ENCODE measurements at regions not wholly inside any gene's neighbourhood (a gene's known extent, or its start where the extent isn't known, plus 50 kb on each side); places are given as distances from the start of the nearest gene placed in this dataset.

- no peak for DNase-seq (ENCODE audit: low spot score)
- in situ Hi-C loops (cut with HindIII; ENCODE audit: low sequenced_read_pairs), result no loop called here
These were observed 181.9 kb upstream of the ANO3 start for GRCh38 chr11:26150031-26150430.

DNA sequence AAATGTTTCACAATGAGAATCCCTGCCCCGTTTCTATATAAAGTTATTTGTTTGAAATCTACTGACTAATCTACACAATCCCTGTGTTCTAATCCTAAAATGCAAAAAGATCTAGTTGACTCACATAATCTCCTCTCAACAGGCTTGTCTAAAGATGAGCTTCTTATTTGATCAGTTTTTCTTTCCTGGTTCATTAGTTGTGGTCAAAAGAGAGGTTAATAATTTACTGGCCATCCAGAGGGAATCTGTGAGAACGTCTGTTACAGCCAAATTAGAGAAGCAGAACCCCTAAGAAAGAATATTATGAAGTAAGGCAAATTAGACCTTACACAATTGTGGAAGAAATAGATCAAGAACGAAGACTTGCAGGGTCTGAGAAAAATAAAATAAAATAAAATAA is 173.7 kb upstream of the ANO3 start:
- DNase-seq (ENCODE audit: low spot score), result no peak
- in situ Hi-C loops (cut with HindIII; ENCODE audit: low sequenced_read_pairs), result no loop called here

GRCh38 chr11:26162291-26162690 is 169.6 kb upstream of the ANO3 start:
- DNase-seq (ENCODE audit: low spot score), result no peak
- in situ Hi-C loops (cut with HindIII; ENCODE audit: low sequenced_read_pairs), result no loop called here

- DNase-seq (ENCODE audit: low spot score), result no peak
- in situ Hi-C loops (cut with HindIII; ENCODE audit: low sequenced_read_pairs), result no loop called here
These were observed 145.5 kb upstream of the ANO3 start for GRCh38 chr11:26186389-26186788.

DNA sequence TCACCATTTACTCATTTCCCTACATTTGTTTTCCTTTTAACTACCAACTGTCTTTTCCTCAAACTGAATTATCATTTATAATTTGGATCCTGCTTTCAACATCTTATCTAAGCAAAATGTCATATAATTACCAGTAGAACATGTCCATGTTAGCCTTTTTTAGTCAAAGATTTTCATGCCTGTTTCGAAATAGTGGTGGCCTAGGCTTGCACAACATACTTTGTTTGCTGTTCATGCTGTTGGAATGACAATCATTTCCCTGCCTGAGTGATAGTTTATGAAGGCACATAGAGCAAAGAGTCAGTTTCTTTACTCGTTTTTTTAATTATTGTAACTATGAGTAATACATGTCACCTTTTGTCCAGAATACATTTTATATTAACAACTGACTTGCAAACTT is 144.3 kb upstream of the ANO3 start:
- no peak for DNase-seq (ENCODE audit: low spot score)
- in situ Hi-C loops (cut with HindIII; ENCODE audit: low sequenced_read_pairs), result no loop called here

DNA sequence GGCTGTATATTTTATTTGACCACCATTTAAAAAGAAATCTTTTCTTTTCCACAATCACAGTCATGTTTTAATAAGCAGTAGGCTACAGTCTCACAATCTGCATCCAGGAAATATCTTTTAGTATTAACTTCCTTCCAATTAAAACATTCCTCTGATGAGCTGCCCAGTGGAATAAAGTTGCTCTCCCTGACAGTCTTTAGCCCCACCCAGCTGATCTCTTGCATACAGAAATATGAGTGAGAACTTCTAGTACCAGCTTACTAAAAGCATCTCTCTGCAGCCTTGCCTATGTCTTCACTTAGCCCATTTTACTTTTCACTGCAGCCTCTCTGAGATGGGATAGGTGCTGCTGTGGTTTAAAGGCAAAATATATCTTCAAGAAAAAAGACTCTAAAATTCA is 143.4 kb upstream of the ANO3 start:
- DNase-seq (ENCODE audit: low spot score), result no peak
- in situ Hi-C loops (cut with HindIII; ENCODE audit: low sequenced_read_pairs), result no loop called here

DNA sequence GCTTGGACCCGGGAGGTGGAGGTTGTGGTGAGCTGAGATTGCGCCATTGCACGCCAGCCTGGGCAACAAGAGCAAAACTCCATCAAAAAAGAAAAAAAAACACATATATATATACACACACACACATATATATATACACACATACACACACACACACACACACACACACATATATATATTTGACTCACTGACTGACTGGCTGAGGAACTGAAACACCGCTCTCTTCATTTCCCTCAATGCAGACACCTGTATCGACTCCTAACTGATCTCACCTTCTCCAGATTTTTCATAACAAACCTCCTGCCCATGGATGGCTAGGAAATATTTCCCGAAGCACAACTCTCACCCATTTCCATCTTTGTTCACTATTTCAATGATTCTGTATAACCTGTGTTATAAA is 140.7 kb upstream of the ANO3 start:
- in situ Hi-C loops (cut with HindIII; ENCODE audit: low sequenced_read_pairs), result no loop called here
- no peak for DNase-seq (ENCODE audit: low spot score)

DNA sequence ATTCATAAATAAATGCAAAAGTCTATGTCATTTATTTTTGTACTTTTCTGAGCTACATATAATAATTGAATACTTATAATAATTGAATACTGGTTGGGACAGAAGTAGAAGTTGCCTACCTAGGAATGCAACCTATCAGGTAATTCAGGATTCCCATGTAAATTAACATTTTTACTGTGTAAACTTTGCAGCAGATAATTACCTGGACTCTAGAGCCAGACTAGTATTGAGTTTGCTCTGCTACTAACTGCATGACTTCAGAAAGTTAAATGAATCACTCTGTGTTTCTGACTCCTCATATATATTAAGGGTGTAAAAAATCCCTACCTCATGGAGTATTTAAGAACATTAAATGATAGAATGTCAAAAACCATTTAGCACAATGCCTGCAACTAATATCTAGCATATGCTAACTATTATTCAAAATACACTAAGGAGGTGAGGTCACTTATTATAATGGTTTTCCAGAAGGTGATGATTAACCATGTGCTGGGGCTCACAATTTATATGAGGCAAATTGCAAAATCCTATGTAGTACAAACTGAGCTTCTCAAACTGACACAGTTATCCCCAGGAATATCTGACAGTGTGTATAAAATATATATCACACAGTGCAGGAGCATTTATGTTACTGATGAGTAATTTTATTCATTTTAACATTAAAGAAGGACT is 138.1 kb upstream of the ANO3 start:
- in situ Hi-C loops (cut with HindIII; ENCODE audit: low sequenced_read_pairs), result no loop called here
- no peak for DNase-seq (ENCODE audit: low spot score)

- no peak for DNase-seq (ENCODE audit: low spot score)
- in situ Hi-C loops (cut with HindIII; ENCODE audit: low sequenced_read_pairs), result no loop called here
These were observed 137.0 kb upstream of the ANO3 start for GRCh38 chr11:26194881-26195280.

DNA sequence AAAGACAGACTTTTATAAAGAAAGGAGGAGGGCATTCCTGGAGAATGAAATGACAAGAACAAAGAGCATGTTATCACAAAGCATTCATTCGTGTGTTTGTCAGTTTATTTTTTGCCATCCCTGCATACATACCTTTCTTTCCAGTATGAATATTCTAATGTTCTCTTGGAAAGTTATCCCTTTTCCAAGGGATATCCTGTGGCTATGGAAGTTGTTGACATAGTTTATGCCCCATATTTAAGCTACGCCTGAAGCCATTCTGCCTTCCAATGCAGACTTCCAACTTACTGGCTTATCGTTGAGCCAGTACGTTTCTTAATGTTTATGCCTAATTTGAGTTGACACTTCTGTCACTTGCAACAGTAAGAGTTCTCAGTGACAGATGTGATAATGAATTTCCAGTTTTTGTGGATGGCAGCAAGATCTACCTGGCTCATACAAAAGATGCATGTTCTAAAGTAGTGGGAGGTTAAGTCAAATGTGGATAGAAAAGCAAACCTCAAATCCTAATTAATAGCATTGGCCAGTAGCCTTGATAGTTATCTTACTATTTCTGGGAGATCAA is 133.3 kb upstream of the ANO3 start:
- DNase-seq (ENCODE audit: low spot score), result peak; percentile 26
- in situ Hi-C loops (cut with HindIII; ENCODE audit: low sequenced_read_pairs), result no loop called here

- peak; percentile 74 for DNase-seq (ENCODE audit: low spot score)
- in situ Hi-C loops (cut with HindIII; ENCODE audit: low sequenced_read_pairs), result no loop called here
These were observed 132.4 kb upstream of the ANO3 start for GRCh38 chr11:26199331-26200095.

GRCh38 chr11:26201411-26201810 is 130.5 kb upstream of the ANO3 start:
- no peak for DNase-seq (ENCODE audit: low spot score)
- in situ Hi-C loops (cut with HindIII; ENCODE audit: low sequenced_read_pairs), result no loop called here

DNA sequence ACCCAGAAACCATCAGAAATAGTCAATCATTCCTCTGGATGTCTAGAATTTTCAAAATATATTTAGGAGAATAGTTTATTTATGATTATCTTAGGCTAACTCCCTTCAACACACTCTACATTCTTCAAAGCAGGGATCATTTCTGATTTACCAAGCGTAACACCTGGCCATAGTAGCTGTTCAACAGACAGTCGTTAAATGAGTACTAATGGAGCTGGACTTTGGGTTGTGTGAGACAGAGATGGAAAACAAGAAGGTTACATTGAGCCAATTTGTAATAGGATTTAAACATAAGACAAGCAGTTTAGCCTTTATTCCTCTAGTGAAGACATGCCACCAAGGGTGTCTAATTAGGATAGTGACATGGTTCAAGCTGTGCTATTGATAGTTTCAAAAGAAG is 129.2 kb upstream of the ANO3 start:
- in situ Hi-C loops (cut with HindIII; ENCODE audit: low sequenced_read_pairs), result no loop called here
- DNase-seq (ENCODE audit: low spot score), result no peak

DNA sequence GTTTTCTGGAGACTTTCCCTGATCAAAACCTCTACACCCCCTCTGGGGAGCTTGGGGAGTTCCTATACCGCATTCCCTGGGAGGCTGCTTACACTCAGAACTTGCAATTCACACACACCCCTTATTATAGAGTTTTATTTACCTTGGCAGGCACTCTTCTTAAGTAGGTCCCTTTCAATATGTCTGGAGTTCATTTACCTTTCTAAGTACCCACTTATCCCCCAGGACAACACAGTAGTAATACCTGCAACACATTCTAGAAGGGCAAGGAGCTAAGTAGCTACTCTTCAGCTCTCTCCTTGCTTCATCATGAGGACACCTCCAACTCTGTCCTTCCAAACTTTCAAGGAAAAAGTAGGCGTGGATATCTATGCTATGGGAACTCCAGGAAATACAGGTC is 127.8 kb upstream of the ANO3 start:
- no peak for DNase-seq (ENCODE audit: low spot score)
- in situ Hi-C loops (cut with HindIII; ENCODE audit: low sequenced_read_pairs), result no loop called here

DNA sequence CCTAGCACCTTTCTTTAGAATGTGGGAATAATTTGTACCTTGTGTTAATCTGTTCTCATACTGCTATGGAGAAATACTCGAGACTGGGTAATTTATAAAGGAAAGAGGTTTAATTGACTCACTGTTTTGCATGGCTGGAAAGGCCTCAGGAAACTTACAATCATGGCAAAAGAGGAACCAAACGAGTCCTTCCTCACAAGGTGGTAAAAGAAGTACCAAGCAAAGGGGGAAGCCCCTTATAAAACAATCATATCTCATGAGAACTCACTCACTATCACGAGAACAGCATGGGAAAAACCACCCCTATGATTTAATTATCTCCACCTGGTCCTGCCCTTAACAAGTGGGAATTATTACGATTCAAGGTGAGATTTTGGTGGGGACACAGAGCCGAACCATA is 127.1 kb upstream of the ANO3 start:
- DNase-seq (ENCODE audit: low spot score), result no peak
- in situ Hi-C loops (cut with HindIII; ENCODE audit: low sequenced_read_pairs), result no loop called here

DNA sequence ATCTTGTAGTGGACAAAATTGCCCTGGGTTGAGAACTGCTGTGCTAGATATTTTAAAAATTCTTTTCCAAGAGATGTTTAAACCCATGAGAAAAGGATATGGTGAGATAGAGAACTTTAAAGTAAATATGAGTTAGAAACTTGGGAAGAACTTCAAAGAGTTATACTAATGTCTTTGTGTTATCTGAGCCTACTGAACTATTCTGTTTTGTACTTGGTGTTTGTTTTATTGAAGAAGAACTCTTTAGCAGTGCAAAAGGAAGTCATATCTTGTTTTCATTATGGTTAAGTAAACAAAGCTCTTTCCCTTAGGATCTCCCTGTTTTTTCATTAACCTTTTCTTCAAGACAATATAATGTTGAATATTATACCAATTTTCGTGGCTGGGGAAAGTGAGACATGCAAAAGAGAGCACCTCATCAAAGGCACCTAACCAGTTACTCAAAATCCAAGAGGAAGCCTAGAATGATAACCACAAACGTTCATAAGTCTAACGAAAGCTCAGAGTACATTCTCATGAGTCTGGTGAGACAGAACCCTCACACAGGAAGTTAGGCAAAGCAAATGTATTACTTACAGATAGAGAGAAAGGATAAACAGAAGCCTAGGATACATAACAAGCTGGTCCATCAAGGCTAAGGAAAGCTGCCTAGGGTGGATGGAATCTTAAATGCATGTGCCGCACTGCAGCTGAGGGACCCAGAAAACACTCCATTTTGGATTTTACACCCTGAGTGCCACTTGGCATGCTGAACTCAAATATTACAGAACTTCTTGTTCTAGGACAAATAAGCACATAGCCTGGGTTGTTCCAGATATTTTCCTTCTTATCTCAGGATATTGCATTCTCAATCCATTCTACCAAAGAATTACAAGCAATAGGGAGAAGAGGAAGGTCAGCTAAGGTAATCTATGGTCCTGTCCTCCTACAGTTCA is 112.5 kb upstream of the ANO3 start:
- no peak for DNase-seq (ENCODE audit: low spot score)
- in situ Hi-C loops (cut with HindIII; ENCODE audit: low sequenced_read_pairs), result no loop called here

- no peak for DNase-seq (ENCODE audit: low spot score)
- in situ Hi-C loops (cut with HindIII; ENCODE audit: low sequenced_read_pairs), result no loop called here
These were observed 106.3 kb upstream of the ANO3 start for GRCh38 chr11:26225646-26226045.

DNA sequence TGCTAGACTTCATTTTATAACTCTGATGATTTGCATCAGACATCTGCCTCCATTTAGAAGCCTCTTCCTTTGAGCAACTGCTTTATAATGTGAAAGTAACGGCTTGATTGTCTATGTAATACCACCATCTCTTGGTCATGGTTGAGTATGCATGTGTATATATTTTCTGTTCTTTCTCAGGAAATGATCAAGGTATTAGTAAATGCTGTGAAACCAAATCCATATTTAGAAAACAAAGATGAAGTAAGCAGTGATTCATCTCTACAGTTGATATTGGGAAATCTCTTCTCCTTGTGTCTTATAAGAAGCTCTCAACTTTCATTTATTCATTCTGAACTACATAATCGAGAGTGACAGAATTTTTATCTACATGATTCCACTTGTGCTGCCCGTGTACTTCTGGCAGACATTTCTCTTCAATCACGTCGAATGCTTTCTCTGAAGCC is 104.6 kb upstream of the ANO3 start:
- in situ Hi-C loops (cut with HindIII; ENCODE audit: low sequenced_read_pairs), result no loop called here
- peak; percentile 67 for DNase-seq (ENCODE audit: low spot score)

- no peak for DNase-seq (ENCODE audit: low spot score)
- in situ Hi-C loops (cut with HindIII; ENCODE audit: low sequenced_read_pairs), result no loop called here
These were observed 103.9 kb upstream of the ANO3 start for GRCh38 chr11:26227883-26228502.
